HEK293T (cell line): ENCODE measurements at regions not wholly inside any gene's neighbourhood (a gene's known extent, or its start where the extent isn't known, plus 50 kb on each side); places are given as distances from the start of the nearest gene placed in this dataset.

Experiments
- CTCF ChIA-PET: fragments of 350-600 bp; formaldehyde crosslinking; extraction: SDS; loops from one replicate; lab custom pipeline; 2021; ENCODE audit warnings: antibody characterized with exemption, inconsistent platforms; lab: Yijun Ruan, JAX
- POLR2A ChIA-PET: fragments of 350-600 bp; formaldehyde crosslinking; extraction: SDS; loops from one replicate; lab custom pipeline; 2020; ENCODE audit warnings: antibody characterized with exemption, inconsistent platforms; lab: Yijun Ruan, JAX
- DNase-seq: peaks from one replicate; pipeline ENCODE4 v3.0.0; 2012; ENCODE audit warnings: mixed read lengths; ENCODE audit errors: extremely low spot score
- ARNT ChIP-seq: fragments of 450-650 bp; IDR thresholded peaks from 2 replicates; pipeline ENCODE4 v1.6.1; 2017; ENCODE audit warnings: mild to moderate bottlenecking
- BHLHE40 ChIP-seq: fragments of 450-650 bp; IDR thresholded peaks from 2 replicates; pipeline ENCODE4 v1.6.1; 2016; ENCODE audit warnings: mild to moderate bottlenecking, moderate library complexity, borderline replicate concordance
- CTBP1 ChIP-seq: fragments of 450-650 bp; IDR thresholded peaks from 2 replicates; pipeline ENCODE4 v1.6.1; 2016; ENCODE audit warnings: borderline replicate concordance
- ELF4 ChIP-seq: fragments of 450-650 bp; IDR thresholded peaks from 2 replicates; pipeline ENCODE4 v1.6.1; 2017; ENCODE audit warnings: antibody characterized with exemption
- FOXA1 ChIP-seq: fragments of 450-650 bp; IDR thresholded peaks from 2 replicates; pipeline ENCODE4 v1.6.1; 2016; ENCODE audit warnings: mild to moderate bottlenecking
- FOXK2 ChIP-seq: fragments of 450-650 bp; IDR thresholded peaks from 2 replicates; pipeline ENCODE4 v1.6.1; 2016; ENCODE audit warnings: mild to moderate bottlenecking
- FOXM1 ChIP-seq: fragments of 450-650 bp; IDR thresholded peaks from 2 replicates; pipeline ENCODE4 v1.6.1; 2017; ENCODE audit warnings: mild to moderate bottlenecking, borderline replicate concordance
- HDGF ChIP-seq: fragments of 450-650 bp; IDR thresholded peaks from 2 replicates; pipeline ENCODE4 v1.6.1; 2017; ENCODE audit warnings: antibody characterized with exemption, borderline replicate concordance
- L3MBTL2 ChIP-seq: fragments of 450-650 bp; conservative IDR thresholded peaks from 2 replicates; pipeline ENCODE4 v1.6.1; 2016; ENCODE audit warnings: mild to moderate bottlenecking
- LEF1 ChIP-seq: fragments of 450-650 bp; IDR thresholded peaks from 2 replicates; pipeline ENCODE4 v1.6.1; 2017; ENCODE audit warnings: mild to moderate bottlenecking, borderline replicate concordance
- NFRKB ChIP-seq: fragments of 450-650 bp; IDR thresholded peaks from 2 replicates; pipeline ENCODE4 v1.6.1; 2016; ENCODE audit warnings: mild to moderate bottlenecking, moderate library complexity
- PKNOX1 ChIP-seq: fragments of 450-650 bp; IDR thresholded peaks from 2 replicates; pipeline ENCODE4 v1.6.1; 2016
- SP1 ChIP-seq: fragments of 450-650 bp; IDR thresholded peaks from 2 replicates; pipeline ENCODE4 v1.6.1; 2017
- SUZ12 ChIP-seq: fragments of 450-650 bp; IDR thresholded peaks from 2 replicates; pipeline ENCODE4 v1.6.1; 2016; ENCODE audit warnings: mild to moderate bottlenecking
- TARDBP ChIP-seq: fragments of 450-650 bp; IDR thresholded peaks from 2 replicates; pipeline ENCODE4 v1.6.1; 2016
- ZNF384 ChIP-seq: fragments of 450-650 bp; IDR thresholded peaks from 2 replicates; pipeline ENCODE4 v1.6.1; 2016

GRCh38 chr22:49404020-49404419 is 423.7 kb downstream of the BRD1 start:
- POLR2A ChIA-PET: no interaction called here
- no peak for TF ChIP-seq SP1
- TF ChIP-seq CTBP1: no peak
- TF ChIP-seq TARDBP: no peak
- no peak for TF ChIP-seq SUZ12
- no peak for TF ChIP-seq FOXK2
- no peak for TF ChIP-seq LEF1
- no peak for TF ChIP-seq FOXM1
- no peak for TF ChIP-seq FOXA1
- TF ChIP-seq NFRKB: no peak
- no peak for TF ChIP-seq L3MBTL2
- TF ChIP-seq PKNOX1: no peak
- TF ChIP-seq HDGF: no peak
- TF ChIP-seq ELF4: no peak
- no peak for TF ChIP-seq ARNT
- no peak for TF ChIP-seq BHLHE40
- TF ChIP-seq ZNF384: no peak
- CTCF ChIA-PET: no interaction called here
- no peak for DNase-seq

GRCh38 chr22:49403102-49403501 is 424.6 kb downstream of the BRD1 start:
- no peak for TF ChIP-seq CTBP1
- no peak for TF ChIP-seq TARDBP
- no peak for TF ChIP-seq FOXA1
- no peak for TF ChIP-seq SP1
- no peak for TF ChIP-seq BHLHE40
- TF ChIP-seq NFRKB: no peak
- no peak for TF ChIP-seq PKNOX1
- DNase-seq: no peak
- ChIA-PET CTCF (no interaction called here), POLR2A (no interaction called here)

GRCh38 chr22:49402169-49402568 is 425.5 kb downstream of the BRD1 start:
- no peak for DNase-seq
- CTCF ChIA-PET: no interaction called here
- POLR2A ChIA-PET: no interaction called here
- no peak for TF ChIP-seq HDGF
- TF ChIP-seq NFRKB: no peak
- TF ChIP-seq BHLHE40: no peak
- no peak for TF ChIP-seq L3MBTL2
- TF ChIP-seq SP1: no peak
- no peak for TF ChIP-seq TARDBP
- TF ChIP-seq CTBP1: no peak
- no peak for TF ChIP-seq ELF4
- no peak for TF ChIP-seq SUZ12

- ChIA-PET CTCF (no interaction called here), POLR2A (no interaction called here)
- DNase-seq: no peak
- TF ChIP-seq BHLHE40 (no peak), SP1 (no peak), SUZ12 (no peak)
Measured at GRCh38 chr22:49400941-49401598, 426.6 kb downstream of the BRD1 start.

- DNase-seq: no peak
- TF ChIP-seq CTBP1: no peak
- no peak for TF ChIP-seq FOXK2
- TF ChIP-seq ELF4: no peak
- no peak for TF ChIP-seq NFRKB
- no peak for TF ChIP-seq PKNOX1
- TF ChIP-seq SUZ12: no peak
- TF ChIP-seq SP1: no peak
- TF ChIP-seq FOXM1: no peak
- TF ChIP-seq FOXA1: no peak
- no peak for TF ChIP-seq ARNT
- no peak for TF ChIP-seq LEF1
- CTCF ChIA-PET: no interaction called here
- POLR2A ChIA-PET: no interaction called here
Measured at GRCh38 chr22:49400136-49400940, 427.3 kb downstream of the BRD1 start.

GRCh38 chr22:49398646-49399045 is 429.0 kb downstream of the BRD1 start:
- CTCF ChIA-PET: no interaction called here
- no peak for DNase-seq
- TF ChIP-seq NFRKB (no peak), TARDBP (no peak), CTBP1 (no peak), ELF4 (no peak), L3MBTL2 (no peak), HDGF (no peak), PKNOX1 (no peak), SP1 (no peak), FOXK2 (no peak), SUZ12 (no peak), ZNF384 (no peak), ARNT (no peak), FOXA1 (no peak), FOXM1 (no peak), LEF1 (no peak), BHLHE40 (no peak)
- POLR2A ChIA-PET: no interaction called here
